Activated CD8-positive, alpha-beta memory T cell treated with anti-CD3 and anti-CD28 coated beads for 1 hour (primary cell): ENCODE measurements at regions not wholly inside any gene's neighbourhood (a gene's known extent, or its start where the extent isn't known, plus 50 kb on each side); places are given as distances from the start of the nearest gene placed in this dataset.

Experiments used
- DNase-seq, 2 donors: peaks; one replicate each; pipeline ENCODE4 v3.0.0-alpha.2; 2020; ENCODE audit warnings: low read depth in 1 of 2; ENCODE audit errors: extremely low read depth in 1 of 2

DNA sequence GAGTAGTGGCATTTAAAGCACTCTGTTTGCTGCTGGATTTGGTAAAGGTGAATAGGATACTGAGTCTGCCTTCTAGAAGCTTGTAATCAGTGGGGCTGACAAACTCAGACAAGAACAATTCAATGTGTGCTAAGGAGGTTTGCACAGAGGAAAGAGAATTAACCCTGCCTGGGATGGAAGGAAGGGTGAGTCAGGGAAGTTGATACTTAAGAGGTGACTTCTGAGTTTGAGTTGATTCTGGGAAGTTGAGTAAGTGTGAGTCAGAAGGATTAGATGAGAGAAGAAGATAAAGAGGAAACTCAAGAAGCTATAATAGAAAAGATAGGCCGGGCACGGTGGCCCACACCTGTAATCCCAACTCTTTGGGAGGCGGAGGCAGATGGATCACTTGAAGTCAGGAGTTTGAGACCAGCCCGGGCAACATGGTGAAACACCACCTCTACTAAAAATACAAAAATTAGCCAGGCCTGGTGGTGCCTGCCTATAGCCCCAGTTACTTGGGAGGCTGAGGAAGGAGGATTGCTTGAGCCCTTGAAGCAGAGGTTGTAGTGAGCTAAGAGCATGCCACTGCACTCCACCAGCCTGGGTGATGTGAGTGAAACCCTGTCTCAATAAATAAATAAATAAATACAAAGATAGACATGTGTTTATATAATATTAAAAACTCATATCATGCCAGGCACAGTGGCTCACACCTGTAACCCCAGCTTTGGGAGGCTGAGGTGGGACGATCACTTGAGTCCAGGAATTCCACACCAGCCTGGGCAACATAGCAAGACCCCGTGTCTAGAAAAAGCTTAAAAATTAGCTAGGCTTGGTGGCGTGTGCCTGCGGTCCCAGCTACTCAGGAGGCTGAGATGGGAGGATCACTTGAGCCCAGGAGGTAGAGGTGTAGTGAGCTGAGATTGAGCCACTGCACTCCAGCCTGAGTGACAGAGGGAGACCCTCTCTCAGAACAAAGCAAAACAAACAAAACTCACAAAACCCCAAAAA is 126.8 kb upstream of the CPM start:
- no peak for DNase-seq

DNA sequence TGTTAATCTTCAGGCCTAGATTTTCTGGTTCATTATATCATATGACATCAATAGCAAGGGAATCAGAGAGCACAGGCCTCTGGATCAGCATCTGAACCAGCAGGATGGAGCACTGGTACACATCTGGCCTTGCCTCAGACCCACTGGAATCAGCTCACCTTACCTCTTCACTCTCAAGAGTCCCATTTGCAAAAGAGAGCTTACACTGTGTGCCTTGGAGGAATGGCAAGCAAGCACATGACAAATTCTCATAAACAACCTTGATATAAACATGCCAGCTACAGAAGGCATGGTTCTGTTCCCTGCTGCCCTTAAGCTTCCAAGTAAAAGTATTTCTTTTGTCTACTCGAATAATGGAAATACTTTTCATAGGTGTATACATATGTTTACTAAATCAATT is 128.6 kb upstream of the CPM start:
- no peak for DNase-seq

DNA sequence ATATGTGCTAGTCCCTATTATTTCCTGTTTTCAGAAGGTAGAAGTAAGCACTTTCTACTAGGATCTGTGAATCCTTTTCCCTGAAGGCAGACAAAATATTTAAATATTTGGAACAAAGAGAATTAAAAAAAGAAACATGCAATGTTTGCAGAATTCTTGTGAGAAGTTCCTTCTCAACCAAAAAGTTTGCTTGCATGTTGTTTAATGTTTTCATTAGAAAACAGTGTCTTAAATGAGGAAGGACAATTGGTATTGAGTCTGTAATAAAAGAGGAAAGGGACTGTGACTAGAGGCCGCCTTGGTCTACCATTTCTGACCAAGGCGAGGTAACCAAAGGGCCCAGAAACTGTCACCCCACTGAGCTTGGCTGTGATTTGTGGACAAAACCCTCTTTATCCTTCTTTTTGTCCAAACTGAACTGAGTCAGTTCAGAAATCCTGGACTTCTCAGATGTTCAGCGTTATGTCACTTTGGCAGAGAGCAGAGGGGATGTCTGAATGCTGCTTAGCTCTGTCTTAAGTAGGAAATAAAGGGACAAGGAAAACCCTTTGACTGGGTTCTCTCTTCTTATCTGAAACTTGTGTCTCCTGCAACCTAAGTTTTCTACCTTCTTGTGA is 129.8 kb upstream of the CPM start:
- DNase-seq: no peak

DNA sequence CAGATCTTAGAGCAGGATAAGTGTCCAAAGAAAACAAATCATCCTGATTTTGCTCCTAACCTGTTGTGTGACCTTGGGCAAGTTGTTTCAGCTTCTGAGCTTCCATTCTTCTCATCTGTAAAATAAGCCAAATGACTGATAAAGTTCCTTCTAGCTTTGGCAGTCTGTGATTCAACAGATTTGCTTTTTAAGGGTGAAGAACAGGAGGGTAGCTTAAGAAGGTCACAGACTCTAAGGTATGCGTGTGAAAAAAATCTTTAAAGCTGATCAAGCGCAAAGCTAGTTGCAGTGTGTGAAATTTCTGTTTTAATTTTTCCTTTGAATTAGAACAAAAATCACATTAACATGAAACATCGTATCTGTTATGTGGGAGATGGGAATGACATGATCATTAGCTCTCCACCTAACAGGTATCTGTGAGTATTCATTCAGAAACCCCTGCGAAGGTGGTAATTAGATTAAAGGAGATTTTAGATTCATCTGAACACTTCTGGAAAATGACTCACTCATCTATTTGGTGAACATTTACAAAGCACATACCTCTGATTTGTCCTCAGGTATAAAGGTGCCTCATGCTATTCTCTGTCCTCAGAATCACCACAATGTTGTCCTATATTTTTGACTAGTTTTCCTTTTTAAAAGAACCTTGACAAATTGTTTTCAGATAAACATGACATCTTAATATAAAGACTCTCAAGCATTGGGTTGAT is 131.9 kb upstream of the CPM start:
- no peak for DNase-seq

DNA sequence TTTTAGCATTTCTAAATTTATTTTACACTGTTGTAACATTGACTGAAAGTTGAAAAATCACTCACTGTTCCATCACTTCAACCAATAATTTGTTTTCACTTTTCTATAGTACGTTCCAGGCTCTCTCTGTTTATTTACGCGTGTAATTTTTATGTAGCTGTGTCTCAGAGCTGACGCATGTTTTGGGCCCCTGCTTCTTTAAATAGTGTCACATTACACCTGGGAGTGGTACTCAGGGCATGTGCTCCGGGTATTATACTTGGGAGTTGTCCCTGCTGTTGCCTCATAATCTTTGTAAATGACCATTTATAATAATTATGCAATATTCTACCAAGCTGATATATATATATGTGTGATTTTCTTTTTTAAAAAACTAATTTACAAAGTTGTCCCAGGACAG is 132.8 kb upstream of the CPM start:
- DNase-seq: no peak

DNA sequence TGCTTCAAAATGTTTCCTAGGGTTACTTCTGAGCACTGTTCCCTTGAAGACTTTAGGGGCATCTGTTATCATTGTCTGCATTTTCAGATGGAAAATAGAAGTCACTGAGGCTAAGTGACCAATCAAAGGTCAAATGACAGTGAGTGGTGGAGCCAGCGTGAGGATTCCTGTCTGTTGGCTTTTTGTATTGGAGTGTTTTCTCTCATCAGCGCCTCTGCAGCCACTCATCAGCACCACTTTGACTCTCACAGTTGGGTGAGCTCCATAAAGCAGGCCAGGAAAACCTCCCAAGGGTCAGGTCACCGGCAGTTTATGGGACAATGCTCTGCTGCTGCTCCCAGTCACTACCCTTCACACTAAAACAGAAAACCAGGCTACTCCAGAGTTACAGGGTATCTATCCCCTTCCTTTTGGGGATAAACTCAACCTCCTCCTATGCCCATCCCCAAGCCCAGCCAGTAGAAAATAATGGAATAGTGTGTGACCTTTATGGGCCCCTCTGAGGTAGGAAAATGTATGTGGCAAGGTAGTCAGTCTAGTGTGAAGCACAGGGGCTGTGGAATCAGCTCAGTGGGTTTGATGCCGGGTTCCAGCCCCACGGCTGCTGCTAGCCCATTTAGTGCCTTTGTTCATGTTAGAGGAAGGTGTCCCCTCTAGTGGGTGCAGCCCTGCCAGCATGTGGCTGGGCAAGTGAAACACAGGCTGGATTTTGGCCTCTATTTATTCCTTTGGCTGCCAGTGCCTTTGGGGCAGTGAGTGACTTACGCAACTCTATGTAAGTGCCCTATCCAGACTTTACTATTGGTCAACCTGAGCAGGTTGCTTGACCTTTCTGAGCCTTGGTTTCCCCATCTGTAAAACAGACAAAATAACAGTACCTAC is 133.8 kb upstream of the CPM start:
- no peak for DNase-seq

DNA sequence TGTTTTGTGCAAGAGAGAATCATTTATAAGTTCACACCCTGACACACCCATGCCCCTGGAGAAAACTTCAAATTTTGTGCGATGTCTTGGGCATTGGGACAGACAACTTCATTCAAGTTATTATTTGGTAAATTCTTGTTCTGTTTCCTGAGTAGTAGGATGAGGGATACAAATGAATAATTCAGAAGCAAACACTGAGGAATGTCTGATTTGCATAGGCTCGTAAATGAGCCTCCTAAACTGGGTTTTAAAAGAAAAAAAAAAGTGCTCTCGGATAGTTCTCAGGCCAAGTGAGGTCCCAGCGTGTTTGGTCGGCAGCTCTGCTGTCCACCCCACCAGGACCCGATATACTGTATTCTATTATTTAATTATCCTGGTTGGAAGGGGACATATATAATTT is 134.7 kb upstream of the CPM start:
- DNase-seq: no peak

DNA sequence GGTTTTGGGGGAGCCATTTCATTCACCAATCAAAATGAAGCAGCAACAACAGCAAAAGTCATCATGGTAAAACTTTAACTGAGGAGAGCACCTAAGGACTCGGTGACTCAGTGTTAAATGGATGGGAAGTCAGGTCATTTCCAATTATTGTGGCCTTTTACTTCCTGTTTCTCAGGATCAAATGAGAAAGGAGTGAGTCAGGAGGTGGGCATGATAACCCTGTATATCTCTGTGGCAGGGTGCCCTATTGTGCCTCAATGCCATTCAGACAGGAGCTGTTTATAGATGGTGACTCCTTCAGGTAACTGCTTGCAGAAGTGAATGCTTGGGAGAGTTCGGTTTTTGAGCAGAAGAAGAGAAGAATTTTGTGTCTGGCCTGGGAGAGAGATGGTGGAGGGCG is 135.5 kb upstream of the CPM start:
- DNase-seq: no peak

DNA sequence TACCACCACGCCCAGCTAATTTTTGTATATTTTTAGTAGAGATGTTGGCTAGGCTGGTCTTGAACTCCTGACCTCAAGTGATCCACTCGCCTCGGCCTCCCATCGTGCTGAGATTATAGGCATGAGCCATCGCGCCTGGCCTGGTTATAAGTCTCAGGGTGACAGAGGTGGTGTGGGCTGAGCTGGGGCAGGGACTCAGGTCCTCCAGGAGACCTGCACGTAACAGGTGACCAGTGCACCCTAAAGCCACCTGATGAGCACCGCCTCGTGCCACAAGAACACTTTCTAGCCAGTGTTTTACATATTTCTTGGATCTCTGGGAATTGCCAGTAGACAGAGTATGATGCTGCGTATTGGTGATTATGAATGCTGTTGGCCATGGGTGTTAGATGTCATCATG is 136.5 kb upstream of the CPM start:
- no peak for DNase-seq

DNA sequence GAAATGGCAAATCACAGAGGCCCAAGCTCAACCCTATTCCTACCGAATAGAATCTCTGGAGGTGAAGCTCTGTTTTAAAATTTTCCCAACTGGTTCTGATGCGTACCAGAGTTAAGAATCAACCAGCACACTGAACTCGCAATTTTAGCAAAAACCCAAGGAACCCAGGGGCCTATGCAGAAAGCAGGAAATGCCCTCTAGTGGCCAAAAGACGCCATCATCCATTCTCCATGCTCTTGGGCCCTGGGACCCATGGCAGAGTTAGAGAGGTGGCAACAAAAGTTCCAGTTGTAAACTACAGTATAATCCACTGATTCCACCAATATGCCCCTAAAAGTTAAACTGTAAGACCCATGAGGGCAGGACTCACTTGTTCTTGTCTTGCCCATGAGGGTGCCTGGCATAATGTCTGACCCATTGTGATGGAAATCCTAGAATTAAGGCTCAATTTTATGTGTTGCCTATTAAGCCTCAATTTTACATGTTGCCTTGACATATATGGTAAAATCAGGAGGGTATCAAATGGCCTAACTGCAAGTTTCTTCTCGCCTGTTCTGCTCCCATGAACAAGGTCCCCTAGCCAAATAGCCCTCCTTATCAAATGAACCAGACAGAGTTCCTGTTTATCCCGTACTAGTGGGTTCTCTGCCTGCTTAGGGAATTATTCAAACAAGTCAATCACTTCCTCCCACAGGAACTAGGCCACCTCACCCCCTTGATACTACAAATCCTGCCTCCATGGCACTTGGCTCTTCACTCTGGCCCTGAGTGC is 137.5 kb upstream of the CPM start:
- DNase-seq: peak in 1 of 2 donors; percentile 28

DNA sequence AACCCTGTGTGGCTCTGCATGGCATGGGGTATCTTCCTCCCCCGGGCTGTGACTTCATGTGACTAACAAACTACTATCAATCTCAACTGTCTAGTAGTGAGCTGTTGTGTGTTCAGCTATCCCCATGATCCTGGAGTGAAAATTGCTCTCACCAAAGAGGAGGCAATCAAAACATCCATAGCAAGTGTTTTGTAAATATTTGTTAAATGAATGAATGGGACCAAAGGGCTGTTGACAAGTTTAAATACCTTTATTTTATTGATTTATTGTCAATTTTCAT is 138.1 kb upstream of the CPM start:
- DNase-seq: no peak

DNA sequence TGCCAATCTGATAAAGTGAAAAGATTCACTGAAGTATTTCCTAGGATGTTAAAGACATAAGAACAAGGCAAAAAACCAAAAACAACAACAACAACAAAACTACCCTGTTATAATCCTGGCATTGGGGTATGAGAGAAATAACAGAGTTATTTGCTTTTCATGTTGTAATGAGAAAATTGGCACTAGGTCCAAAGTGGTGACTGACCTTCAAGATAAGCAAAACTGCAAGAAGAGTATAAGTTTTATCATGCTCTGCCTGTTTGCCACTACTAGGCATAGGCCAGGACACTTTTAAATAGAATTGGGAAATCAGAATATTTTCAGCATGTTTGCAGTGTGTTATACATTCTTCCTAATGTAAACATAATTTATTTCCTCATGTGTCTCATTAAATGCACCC is 140.1 kb upstream of the CPM start:
- no peak for DNase-seq

DNA sequence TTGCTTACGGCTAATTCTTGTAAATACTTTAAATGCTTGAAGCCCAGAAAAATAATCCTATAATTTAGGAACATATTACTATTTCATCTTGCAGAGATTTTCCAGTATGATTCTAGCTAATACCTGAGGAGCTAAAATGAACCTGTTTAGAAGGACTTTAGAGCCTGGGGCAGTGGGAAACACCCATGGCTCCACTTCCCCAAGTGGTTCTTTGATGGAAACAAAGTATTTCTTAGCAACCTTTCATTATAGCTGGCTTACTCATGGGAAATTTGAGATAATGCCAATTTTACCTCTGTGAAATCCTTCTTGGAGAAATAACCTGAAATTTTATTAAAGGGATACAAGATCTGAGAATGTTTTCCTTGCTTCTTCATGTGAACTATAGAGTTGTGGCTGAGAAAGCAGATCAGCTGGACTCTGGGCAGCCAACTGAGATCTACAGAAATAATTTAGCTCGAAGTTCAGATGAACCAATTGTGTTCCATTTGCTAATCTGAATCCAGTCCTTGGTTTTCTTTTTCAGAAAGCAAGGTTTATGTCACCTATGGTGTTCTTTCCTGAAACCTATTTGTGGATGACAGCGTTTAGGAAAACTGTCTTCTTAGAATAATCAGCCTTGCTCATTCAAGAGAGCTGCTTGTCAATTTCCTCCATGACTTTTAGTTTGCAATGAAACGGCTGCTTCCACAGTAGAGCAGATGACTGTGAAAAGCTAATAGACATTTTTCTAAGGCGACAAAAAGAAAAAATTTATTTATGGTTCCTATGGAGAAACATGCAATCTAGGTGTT is 141.8 kb upstream of the CPM start:
- no peak for DNase-seq

DNA sequence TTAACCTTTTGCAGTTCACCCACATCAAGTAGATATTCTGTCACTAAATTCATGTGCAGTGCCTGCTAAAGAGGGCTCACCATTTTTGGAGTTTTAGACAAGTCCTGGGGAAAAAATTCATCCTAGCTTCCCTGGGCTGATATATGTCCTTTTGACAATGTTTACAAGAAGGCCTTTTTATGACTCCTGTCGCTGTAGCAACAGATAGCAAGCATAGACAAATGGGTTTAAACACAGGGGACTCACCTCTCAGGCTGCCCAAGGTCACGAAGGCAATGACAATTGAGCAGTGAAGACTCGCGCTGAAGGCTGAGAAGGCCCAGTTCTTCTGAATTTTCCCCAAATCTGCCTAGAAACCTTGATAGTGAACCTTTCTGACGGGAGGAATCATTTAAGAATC is 150.7 kb upstream of the CPM start:
- DNase-seq: no peak

DNA sequence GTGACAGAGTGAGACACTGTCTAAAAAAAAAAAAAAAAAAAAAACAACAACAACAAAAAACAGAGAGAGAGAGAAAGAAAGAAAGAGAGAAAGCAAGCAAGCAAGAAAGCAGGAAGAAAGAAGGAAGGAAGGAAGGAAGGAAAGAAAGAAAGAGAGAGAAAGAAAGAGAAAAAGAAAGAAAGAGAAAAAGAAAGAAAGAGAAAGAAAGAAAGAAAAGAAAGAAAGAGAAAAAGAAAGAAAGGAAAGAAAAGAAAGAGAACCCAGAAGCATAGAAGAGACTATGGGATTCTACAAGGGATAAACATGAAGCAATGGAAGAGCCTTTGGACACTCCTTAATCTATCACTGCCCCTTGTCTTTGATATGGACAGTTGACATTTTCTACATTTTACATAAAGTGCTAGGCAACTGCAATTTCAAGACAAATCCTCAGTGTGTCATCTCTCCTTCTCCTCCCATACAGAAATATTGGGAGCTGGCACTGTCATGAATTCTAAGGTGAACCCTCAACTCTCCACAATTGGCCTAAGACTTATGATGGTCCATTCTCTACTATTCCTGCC is 151.9 kb upstream of the CPM start:
- no peak for DNase-seq

DNA sequence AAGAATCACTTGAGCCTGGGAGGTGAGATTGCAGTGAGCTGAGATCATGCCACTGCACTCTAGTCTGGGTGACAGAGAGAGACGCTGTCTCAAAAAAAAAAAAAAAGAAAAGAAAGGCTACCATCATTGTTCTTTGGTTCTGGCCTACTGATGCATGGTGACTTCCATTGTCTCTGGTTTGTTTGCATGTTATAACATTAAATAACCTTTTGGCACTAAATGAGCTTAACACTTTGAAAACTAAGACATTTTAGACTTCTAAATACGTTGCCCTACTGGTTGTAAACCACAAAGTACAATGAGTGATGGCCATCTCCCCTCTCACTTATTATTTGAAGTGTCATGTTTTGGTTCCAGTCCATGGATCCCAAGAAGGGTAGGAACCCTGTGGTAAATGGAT is 152.9 kb upstream of the CPM start:
- DNase-seq: no peak

DNA sequence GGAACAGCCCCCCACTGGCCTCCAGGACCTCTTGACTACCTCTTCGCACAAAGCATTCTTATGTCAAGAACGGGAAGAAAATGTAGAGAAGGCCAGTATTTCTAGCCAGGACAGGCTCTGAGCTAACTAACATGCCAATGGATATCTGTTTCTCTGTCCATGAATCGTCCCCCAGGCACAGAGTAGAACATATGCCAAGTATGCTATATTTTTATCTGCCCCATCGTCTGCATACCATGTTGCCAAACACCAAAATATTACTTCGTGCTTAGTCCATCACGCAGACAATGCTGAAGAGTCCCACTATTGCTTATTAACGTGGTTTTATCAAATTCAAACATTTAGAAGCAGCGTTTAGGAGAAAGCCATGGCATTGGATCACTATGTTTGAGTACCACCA is 151.4 kb upstream of the CPSF6 start:
- no peak for DNase-seq

DNA sequence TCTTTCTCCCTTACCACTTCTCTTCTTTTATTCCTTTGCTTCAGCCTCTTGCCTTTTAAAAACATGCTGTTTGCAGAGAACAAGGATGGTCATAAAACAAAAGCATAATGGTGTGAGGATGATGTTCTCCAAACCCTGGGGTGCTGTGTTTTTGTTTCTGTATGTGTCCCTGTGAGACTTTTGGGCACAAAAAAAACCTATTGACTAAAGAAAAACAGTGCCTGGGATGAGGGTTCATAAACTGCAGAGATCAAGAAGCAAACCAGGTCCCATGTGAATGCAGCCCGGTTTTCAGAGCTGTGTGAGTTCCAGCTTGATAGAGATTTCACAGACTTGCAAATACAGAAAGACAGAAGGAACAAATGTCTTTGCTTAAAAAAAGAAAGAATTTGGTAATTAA is 148.6 kb upstream of the CPSF6 start:
- DNase-seq: no peak

DNA sequence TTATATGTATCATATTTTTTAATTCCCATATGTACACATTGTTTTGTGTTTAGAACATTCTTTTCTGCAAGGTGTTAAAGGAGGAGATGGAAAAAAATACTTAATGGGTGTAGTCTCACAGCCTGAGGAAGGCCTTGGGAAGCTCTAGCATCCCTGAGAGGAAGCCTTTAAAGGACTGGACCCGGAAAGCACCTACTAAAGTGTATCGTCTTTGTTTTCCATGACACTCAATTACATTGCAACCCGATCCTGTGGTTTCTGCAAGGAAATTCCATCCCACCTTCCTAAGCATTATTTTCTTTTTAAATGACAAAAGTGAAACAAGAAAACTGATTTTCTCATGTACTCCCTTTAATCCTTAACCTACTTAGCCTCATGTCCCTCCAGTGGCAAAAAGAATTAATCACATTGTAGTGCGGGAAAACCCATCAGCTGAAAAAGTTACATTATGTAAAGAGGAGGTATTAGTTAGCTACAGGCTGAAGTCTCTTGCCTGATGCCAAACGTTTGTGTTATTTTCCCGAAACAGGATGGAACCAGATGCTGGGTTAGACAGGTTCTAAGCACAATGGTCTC is 147.8 kb upstream of the CPSF6 start:
- no peak for DNase-seq
